CD4-positive, alpha-beta T cell (primary cell): ENCODE measurements at regions not wholly inside any gene's neighbourhood (a gene's known extent, or its start where the extent isn't known, plus 50 kb on each side); places are given as distances from the start of the nearest gene placed in this dataset.
A peak's percentile ranks its signal among the peaks of the same experiment; 100 is the strongest.
"Not testable (repeated sequence)": the region's sequence is repeated elsewhere in the genome, so short reads cannot be mapped to it uniquely, and the experiment has no call there.

Experiments used
- ATAC-seq: fragments of 200-7000 bp; cut with Tn5 transposase; one replicate; pipeline ENCODE4 v1.10.0; 2022; ENCODE audit warnings: mild to moderate bottlenecking; ENCODE audit not compliant: poor library complexity
- CTCF ChIA-PET: fragments of 350-600 bp; sonication (Branson Sonifier 250); formaldehyde crosslinking; loops from one replicate; lab custom pipeline; 2021; ENCODE audit warnings: antibody characterized with exemption, inconsistent platforms; lab: Charles Lee
- POLR2A ChIA-PET: fragments of 350-600 bp; sonication (Branson Sonifier 250); formaldehyde crosslinking; loops from one replicate; lab custom pipeline; 2021; ENCODE audit warnings: antibody characterized with exemption, inconsistent platforms; lab: Charles Lee
- DNase-seq, 14 experiments: peaks; one replicate each; pipeline ENCODE4 v3.0.0-alpha.2; 2013 to 2020; ENCODE audit warnings: mixed read lengths in 2 of 14
- H3K27ac ChIP-seq, 2 donors: one replicate each; pipeline versions ENCODE4 v1.5.1 to v1.7.0; 2013; ENCODE audit warnings: low read length in 2 of 2, low read depth in 1 of 2, mild to moderate bottlenecking in 1 of 2
- H3K27me3 ChIP-seq, 2 experiments: 1 replicate in 1 of 2; 2 replicates in 1 of 2; pipeline versions ENCODE4 v1.6.1 to v1.7.0; 2013; ENCODE audit warnings: low read length in 2 of 2, control low read depth in 1 of 2, mild to moderate bottlenecking in 1 of 2, moderate library complexity in 1 of 2; ENCODE audit not compliant: insufficient read depth in 2 of 2, control insufficient read depth in 1 of 2
- H3K36me3 ChIP-seq: one replicate; pipeline ENCODE4 v1.6.1; 2013; ENCODE audit warnings: low read length, control low read depth; ENCODE audit not compliant: insufficient read depth
- H3K4me1 ChIP-seq: one replicate; pipeline ENCODE4 v1.6.1; 2013; ENCODE audit warnings: low read length, control low read depth; ENCODE audit not compliant: insufficient read depth
- H3K4me3 ChIP-seq: one replicate; pipeline ENCODE4 v1.5.1; 2013; ENCODE audit warnings: mild to moderate bottlenecking, low read length, moderate library complexity
- H3K9me3 ChIP-seq, 2 experiments: 1 replicate in 1 of 2; 2 replicates in 1 of 2; pipeline versions ENCODE4 v1.6.1 to v1.7.0; 2013; ENCODE audit warnings: low read length in 2 of 2, mild to moderate bottlenecking in 2 of 2, control low read depth in 1 of 2, moderate library complexity in 1 of 2; ENCODE audit not compliant: control insufficient read depth in 1 of 2, insufficient read depth in 1 of 2
- H3K27ac Mint-ChIP-seq: one replicate; pipeline ENCODE4 v1.8.0; 2020; ENCODE audit warnings: mixed read lengths
- H3K27me3 Mint-ChIP-seq: one replicate; pipeline ENCODE4 v1.8.0; 2021; ENCODE audit warnings: mixed read lengths
- H3K36me3 Mint-ChIP-seq: one replicate; pipeline ENCODE4 v1.8.0; 2021; ENCODE audit warnings: low read depth, mixed read lengths
- H3K4me1 Mint-ChIP-seq: one replicate; pipeline ENCODE4 v1.8.0; 2021; ENCODE audit warnings: low read depth, mixed read lengths
- H3K4me3 Mint-ChIP-seq: one replicate; pipeline ENCODE4 v1.8.0; 2020; ENCODE audit warnings: mild to moderate bottlenecking, mixed read lengths
- H3K9me3 Mint-ChIP-seq: one replicate; pipeline ENCODE4 v1.8.0; 2020; ENCODE audit warnings: mixed read lengths
- intact Hi-C, 2 experiments: fragments of 100-400 bp; cut with DNase I in 1 of 2; cut with micrococcal nuclease in 1 of 2; formaldehyde crosslinking; loops; one replicate each; pipeline versions ENCODE4 v1.15.1 to v1.9.0; 2023 to 2025; cut with DNase I, micrococcal nuclease
- TF ChIP-seq, protein P1 (sequence below): fragments of 200-600 bp; IDR thresholded peaks from one replicate; pipeline ENCODE4 v1.8.0; 2022; ENCODE audit warnings: antibody characterized with exemption, mild to moderate bottlenecking

DNA sequence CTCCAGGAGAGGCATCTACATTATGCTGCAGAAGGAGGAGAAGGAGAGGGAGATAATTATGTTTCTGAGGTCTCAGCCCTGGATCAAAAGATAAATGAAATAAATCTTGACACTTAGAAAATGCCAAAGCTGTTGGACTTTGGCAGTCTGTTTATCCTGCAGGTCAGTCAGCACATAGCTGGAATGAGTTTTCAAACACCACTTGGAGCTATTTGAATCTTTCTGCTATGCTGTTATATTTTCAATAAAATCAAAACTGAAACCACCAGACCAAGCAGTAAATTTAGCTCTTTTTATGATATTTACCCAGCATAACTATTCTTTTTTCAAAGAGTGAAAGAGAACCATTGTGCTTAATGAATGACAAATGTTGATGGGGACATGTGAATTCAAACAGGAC lies 505.1 kb upstream of the ITGA1 start:
- Mint-ChIP-seq H3K36me3 (no peaks in the 10 kb centered on the region), H3K4me1 (no peaks in the 10 kb centered on the region), H3K27ac (no peak overlapping the region), H3K9me3 (peaks cover 3% of the 10 kb centered on the region), H3K4me3 (no peak overlapping the region), H3K27me3 (no peaks in the 10 kb centered on the region)
- Histone ChIP-seq H3K36me3 (no peaks in the 10 kb centered on the region), H3K9me3 (peaks cover 0 to 4% of the 10 kb centered on the region in 2 experiments), H3K27ac (no peak overlapping the region), H3K27me3 (no peaks in the 10 kb centered on the region), H3K4me3 (no peak overlapping the region), H3K4me1 (no peaks in the 10 kb centered on the region)
- no peak for ATAC-seq
- ChIA-PET CTCF (no interaction called here), POLR2A (no interaction called here)
- no peak for DNase-seq
- TF ChIP-seq, protein P1, sequence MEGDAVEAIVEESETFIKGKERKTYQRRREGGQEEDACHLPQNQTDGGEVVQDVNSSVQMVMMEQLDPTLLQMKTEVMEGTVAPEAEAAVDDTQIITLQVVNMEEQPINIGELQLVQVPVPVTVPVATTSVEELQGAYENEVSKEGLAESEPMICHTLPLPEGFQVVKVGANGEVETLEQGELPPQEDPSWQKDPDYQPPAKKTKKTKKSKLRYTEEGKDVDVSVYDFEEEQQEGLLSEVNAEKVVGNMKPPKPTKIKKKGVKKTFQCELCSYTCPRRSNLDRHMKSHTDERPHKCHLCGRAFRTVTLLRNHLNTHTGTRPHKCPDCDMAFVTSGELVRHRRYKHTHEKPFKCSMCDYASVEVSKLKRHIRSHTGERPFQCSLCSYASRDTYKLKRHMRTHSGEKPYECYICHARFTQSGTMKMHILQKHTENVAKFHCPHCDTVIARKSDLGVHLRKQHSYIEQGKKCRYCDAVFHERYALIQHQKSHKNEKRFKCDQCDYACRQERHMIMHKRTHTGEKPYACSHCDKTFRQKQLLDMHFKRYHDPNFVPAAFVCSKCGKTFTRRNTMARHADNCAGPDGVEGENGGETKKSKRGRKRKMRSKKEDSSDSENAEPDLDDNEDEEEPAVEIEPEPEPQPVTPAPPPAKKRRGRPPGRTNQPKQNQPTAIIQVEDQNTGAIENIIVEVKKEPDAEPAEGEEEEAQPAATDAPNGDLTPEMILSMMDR, result no peak
- intact Hi-C loops, result no loop called here

DNA sequence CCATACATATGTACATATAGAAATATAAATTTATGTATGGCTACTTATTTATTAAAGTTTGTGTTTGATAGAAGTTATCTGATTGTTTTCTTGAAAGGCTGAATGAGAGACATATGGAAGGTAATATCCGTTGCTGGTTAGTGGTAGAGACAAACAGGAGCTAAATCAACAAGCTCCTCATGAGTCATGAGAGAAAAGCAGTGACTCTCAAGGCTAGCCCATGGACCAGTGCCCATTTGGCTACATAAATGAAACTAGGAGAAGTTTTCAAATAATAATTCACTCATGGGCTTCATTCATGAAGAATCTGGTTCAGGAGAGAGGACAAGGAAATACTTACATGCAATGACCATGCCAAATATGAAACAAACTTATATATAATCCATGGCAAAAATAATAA lies 504.5 kb upstream of the ITGA1 start:
- no peaks in the 10 kb centered on the region for H3K27me3 Mint-ChIP-seq
- Histone ChIP-seq H3K4me3 (no peak overlapping the region), H3K27me3 (no peaks in the 10 kb centered on the region), H3K9me3 (peaks cover 0 to 3% of the 10 kb centered on the region in 2 experiments), H3K27ac (no peak overlapping the region), H3K36me3 (no peaks in the 10 kb centered on the region), H3K4me1 (no peaks in the 10 kb centered on the region)
- TF ChIP-seq, protein P1, result no peak
- H3K9me3 Mint-ChIP-seq, result peaks cover 3% of the 10 kb centered on the region
- intact Hi-C loops, result no loop called here
- no peak overlapping the region for H3K4me3 Mint-ChIP-seq
- H3K27ac Mint-ChIP-seq, result no peak overlapping the region
- H3K4me1 Mint-ChIP-seq, result no peaks in the 10 kb centered on the region
- DNase-seq (no peak), ATAC-seq (no peak)
- ChIA-PET CTCF (no interaction called here), POLR2A (no interaction called here)
- H3K36me3 Mint-ChIP-seq, result no peaks in the 10 kb centered on the region

DNA sequence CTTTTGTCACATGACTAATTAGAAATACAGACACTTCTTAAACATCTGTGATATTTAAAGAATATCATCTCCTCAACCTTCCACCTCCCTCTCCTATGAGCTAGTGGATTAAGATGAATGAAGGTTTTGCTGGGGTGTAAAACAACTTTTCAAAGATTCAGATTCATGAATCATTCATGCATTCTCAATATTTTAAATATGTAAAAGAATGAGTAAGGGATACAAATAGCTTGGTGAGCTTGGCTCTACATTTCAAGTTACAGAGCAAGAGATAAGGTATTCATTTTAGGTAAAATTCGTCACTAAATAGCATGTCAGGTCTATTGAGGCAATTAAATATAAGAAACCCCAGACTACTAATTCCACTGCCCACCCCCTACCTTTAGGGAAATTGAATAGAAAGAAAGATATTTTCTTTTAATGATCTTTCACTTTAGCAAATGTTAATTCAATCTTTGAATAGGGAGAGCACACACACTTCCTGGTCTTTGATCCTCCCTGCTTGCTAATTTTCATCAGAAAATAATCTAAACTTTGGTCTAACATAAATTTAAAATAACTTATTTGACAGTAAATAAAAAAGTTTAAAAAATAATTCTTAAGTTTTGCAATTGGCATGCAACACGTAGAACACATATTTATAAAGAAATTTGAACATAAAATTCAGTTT lies 486.9 kb upstream of the ITGA1 start:
- ATAC-seq (no peak), DNase-seq (no peak)
- Histone ChIP-seq H3K9me3 (peaks cover 5 to 28% of the 10 kb centered on the region in 2 experiments), H3K4me1 (no peaks in the 10 kb centered on the region), H3K27me3 (no peaks in the 10 kb centered on the region), H3K27ac (no peak overlapping the region), H3K36me3 (no peaks in the 10 kb centered on the region), H3K4me3 (no peak overlapping the region)
- Mint-ChIP-seq H3K4me3 (no peak overlapping the region), H3K27me3 (no peaks in the 10 kb centered on the region), H3K36me3 (no peaks in the 10 kb centered on the region), H3K4me1 (no peaks in the 10 kb centered on the region), H3K9me3 (peaks cover 10% of the 10 kb centered on the region), H3K27ac (no peak overlapping the region)
- POLR2A ChIA-PET, result no interaction called here
- TF ChIP-seq, protein P1, result no peak
- intact Hi-C loops, result no loop called here
- CTCF ChIA-PET, result no interaction called here

DNA sequence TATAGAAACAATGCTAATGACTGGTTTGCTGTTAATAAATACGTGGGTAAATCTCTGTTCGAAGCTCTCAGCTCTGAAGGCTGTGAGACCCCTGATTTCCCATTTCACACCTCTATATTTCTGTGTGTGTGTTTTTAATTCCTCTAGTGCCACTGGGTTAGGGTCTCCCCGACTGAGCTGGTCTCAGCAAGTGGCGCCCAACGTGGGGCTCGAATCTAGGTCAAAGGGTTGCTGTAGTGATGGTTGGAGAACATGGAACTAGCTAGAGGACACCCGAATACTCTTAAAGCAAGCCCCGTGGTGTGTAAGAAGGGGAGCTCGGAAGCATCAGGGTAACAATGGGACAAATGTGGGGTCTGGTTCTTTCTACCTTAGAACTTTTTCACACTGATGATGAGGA lies 482.9 kb upstream of the ITGA1 start:
- POLR2A ChIA-PET, H3K4me3 ChIP-seq, ATAC-seq, H3K27me3 ChIP-seq, H3K27ac Mint-ChIP-seq, CTCF ChIA-PET, H3K4me1 Mint-ChIP-seq, intact Hi-C loops, H3K27me3 Mint-ChIP-seq, H3K36me3 Mint-ChIP-seq, H3K4me1 ChIP-seq, H3K27ac ChIP-seq, H3K4me3 Mint-ChIP-seq, H3K36me3 ChIP-seq: not testable (repeated sequence)
- DNase-seq, result peak in 3 of 14 experiments; percentile 2 to 5 (median 4)
- peaks cover 8 to 31% of the 10 kb centered on the region in 2 experiments for H3K9me3 ChIP-seq
- H3K9me3 Mint-ChIP-seq, result peaks cover 20% of the 10 kb centered on the region
